ENCODE measurements at regions not wholly inside any gene's neighbourhood (a gene's known extent, or its start where the extent isn't known, plus 50 kb on each side); places are given as distances from the start of the nearest gene placed in this dataset.

GRCh38 chr3:41075975-41076374 lies 123.3 kb upstream of the CTNNB1 start:
- no peaks in the 10 kb centered on the region for H3K27me3 ChIP-seq (ENCODE audit: insufficient read depth, low read length)
- no peak overlapping the region for H4K5ac ChIP-seq (ENCODE audit: insufficient read length, low read depth, low read length)
- peak overlapping the region; percentile 33 for H4K8ac ChIP-seq (replicated peaks; ENCODE audit: insufficient read length, low read depth, low read length)
- no peak overlapping the region for H2AK5ac ChIP-seq (ENCODE audit: insufficient read length, low read length)
- no peak overlapping the region for H3K27ac ChIP-seq (ENCODE audit: insufficient read length, low read depth, low read length)
- no peak overlapping the region for H2BK12ac ChIP-seq (ENCODE audit: insufficient read length, low read depth, low read length)
- no peak for DNase-seq
- H3K14ac ChIP-seq (ENCODE audit: insufficient read depth, low read length) = peak overlapping the region; percentile 78
- H3K18ac ChIP-seq (ENCODE audit: insufficient read length, low read depth, low read length) = no peak overlapping the region
- no peak overlapping the region for H3K56ac ChIP-seq (ENCODE audit: insufficient read length, low read depth, low read length)
- peaks cover 14% of the 10 kb centered on the region for H3K4me1 ChIP-seq (ENCODE audit: insufficient read depth, low read length)
- no peak overlapping the region for H4K91ac ChIP-seq (ENCODE audit: insufficient read length, low read depth, low read length)
- no peaks in the 10 kb centered on the region for H3K9me3 ChIP-seq (ENCODE audit: control insufficient read depth, low read depth, low read length)
- Mint-ChIP-seq H3K36me3 (ENCODE audit: insufficient read depth in 1 of 3, low read depth in 3 of 3) (peaks cover 0 to 5% (median 0%) of the 10 kb centered on the region in 3 experiments; a peak in 2 of 7 replicates), H3K4me1 (peaks cover 33 to 38% of the 10 kb centered on the region in 2 experiments), H3K9me3 (peaks cover 0 to 4% of the 10 kb centered on the region in 2 experiments; a peak in 2 of 5 replicates), H3K27me3 (ENCODE audit: low read depth) (no peaks in the 10 kb centered on the region; the same call in 1 of the 2 replicates), H3K27ac (no peak overlapping the region; a peak in 1 of 7 replicates), H3K4me3 (no peak overlapping the region)
- no peak overlapping the region for H3K4me2 ChIP-seq (ENCODE audit: insufficient read depth, insufficient read length, low read length)
- no peak overlapping the region for H2BK15ac ChIP-seq (ENCODE audit: low read depth, low read length)
- no peaks in the 10 kb centered on the region for H3K23me2 ChIP-seq (ENCODE audit: insufficient read length, low read depth, low read length, poor library complexity, severe bottlenecking)
- no peak overlapping the region for H2BK20ac ChIP-seq (ENCODE audit: low read depth, low read length, poor library complexity, severe bottlenecking)
- H3K23ac ChIP-seq (ENCODE audit: insufficient read length, low read depth, low read length) = no peak overlapping the region
- TF ChIP-seq, protein P1, sequence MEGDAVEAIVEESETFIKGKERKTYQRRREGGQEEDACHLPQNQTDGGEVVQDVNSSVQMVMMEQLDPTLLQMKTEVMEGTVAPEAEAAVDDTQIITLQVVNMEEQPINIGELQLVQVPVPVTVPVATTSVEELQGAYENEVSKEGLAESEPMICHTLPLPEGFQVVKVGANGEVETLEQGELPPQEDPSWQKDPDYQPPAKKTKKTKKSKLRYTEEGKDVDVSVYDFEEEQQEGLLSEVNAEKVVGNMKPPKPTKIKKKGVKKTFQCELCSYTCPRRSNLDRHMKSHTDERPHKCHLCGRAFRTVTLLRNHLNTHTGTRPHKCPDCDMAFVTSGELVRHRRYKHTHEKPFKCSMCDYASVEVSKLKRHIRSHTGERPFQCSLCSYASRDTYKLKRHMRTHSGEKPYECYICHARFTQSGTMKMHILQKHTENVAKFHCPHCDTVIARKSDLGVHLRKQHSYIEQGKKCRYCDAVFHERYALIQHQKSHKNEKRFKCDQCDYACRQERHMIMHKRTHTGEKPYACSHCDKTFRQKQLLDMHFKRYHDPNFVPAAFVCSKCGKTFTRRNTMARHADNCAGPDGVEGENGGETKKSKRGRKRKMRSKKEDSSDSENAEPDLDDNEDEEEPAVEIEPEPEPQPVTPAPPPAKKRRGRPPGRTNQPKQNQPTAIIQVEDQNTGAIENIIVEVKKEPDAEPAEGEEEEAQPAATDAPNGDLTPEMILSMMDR (conservative IDR thresholded peaks at IDR 0.05) = no peak; the same call in 2 of the 3 replicates
- no peak overlapping the region for H2BK120ac ChIP-seq (ENCODE audit: low read depth, low read length, poor library complexity, severe bottlenecking)
- no peaks in the 10 kb centered on the region for H4K20me1 ChIP-seq (ENCODE audit: control insufficient read depth, insufficient read depth, insufficient read length)
- no CpG with 5 or more reads among the region's 7 CpGs for WGBS (ENCODE audit: extremely low coverage, insufficient read length, low lambda C conversion rate)
- no peak overlapping the region for H2BK5ac ChIP-seq (ENCODE audit: insufficient read length, low read length)
- no peak overlapping the region for H3T11ph ChIP-seq (ENCODE audit: low read length)
- H3K79me2 ChIP-seq (ENCODE audit: insufficient read depth, low read length) = no peaks in the 10 kb centered on the region
- no peak overlapping the region for H3K9ac ChIP-seq (ENCODE audit: extremely low read depth, insufficient read length, low read length)
- H2AFZ ChIP-seq (ENCODE audit: low read length) = no peak overlapping the region
- H3K79me1 ChIP-seq (ENCODE audit: insufficient read depth, low read depth, low read length, poor library complexity, severe bottlenecking) = no peaks in the 10 kb centered on the region
- H3K4ac ChIP-seq (ENCODE audit: low read depth, low read length) = no peak overlapping the region

All from H9 (cell line).